ENCODE measurements at regions not wholly inside any gene's neighbourhood (a gene's known extent, or its start where the extent isn't known, plus 50 kb on each side); places are given as distances from the start of the nearest gene placed in this dataset.

GRCh38 chr3:160143482-160143881 is 81.7 kb upstream of the C3orf80 start:
- no peak for DNase-seq (ENCODE audit: extremely low spot score)
- TF ChIP-seq, protein P1, sequence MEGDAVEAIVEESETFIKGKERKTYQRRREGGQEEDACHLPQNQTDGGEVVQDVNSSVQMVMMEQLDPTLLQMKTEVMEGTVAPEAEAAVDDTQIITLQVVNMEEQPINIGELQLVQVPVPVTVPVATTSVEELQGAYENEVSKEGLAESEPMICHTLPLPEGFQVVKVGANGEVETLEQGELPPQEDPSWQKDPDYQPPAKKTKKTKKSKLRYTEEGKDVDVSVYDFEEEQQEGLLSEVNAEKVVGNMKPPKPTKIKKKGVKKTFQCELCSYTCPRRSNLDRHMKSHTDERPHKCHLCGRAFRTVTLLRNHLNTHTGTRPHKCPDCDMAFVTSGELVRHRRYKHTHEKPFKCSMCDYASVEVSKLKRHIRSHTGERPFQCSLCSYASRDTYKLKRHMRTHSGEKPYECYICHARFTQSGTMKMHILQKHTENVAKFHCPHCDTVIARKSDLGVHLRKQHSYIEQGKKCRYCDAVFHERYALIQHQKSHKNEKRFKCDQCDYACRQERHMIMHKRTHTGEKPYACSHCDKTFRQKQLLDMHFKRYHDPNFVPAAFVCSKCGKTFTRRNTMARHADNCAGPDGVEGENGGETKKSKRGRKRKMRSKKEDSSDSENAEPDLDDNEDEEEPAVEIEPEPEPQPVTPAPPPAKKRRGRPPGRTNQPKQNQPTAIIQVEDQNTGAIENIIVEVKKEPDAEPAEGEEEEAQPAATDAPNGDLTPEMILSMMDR (IDR thresholded peaks at IDR 0.05; ENCODE audit: control extremely low read depth, extremely low read depth, low read depth, missing control alignments), result no peak
- ChIA-PET POLR2A (no interaction called here), CTCF (no interaction called here)

GRCh38 chr3:160150066-160150465 is 75.2 kb upstream of the C3orf80 start:
- TF ChIP-seq, protein P1 (IDR thresholded peaks at IDR 0.05; ENCODE audit: control extremely low read depth, extremely low read depth, low read depth, missing control alignments), result no peak
- DNase-seq (ENCODE audit: extremely low spot score), result no peak
- CTCF ChIA-PET, result interaction anchor here (1.1 to 1.8 kb wide), 4 partner anchors 22 to 265 kb away, joined by 3 to 5 read pairs (median 4); no protein-coding TSS in a partner anchor
- POLR2A ChIA-PET, result no interaction called here

- ChIA-PET POLR2A (no interaction called here), CTCF (interaction anchor here (1.3 to 1.8 kb wide), 2 partner anchors 35 to 266 kb away, joined by 4 to 5 read pairs; no protein-coding TSS in a partner anchor)
- TF ChIP-seq, protein P1 (IDR thresholded peaks at IDR 0.05; ENCODE audit: control extremely low read depth, extremely low read depth, low read depth, missing control alignments), result no peak
- DNase-seq (ENCODE audit: extremely low spot score), result no peak
These were observed 74.7 kb upstream of the C3orf80 start for GRCh38 chr3:160150525-160150924.

- TF ChIP-seq, protein P1 (IDR thresholded peaks at IDR 0.05; ENCODE audit: control extremely low read depth, extremely low read depth, low read depth, missing control alignments), result no peak
- CTCF ChIA-PET, result interaction anchor here (2.2 kb wide), 1 partner anchor 10 kb away, joined by 10 read pairs; no protein-coding TSS in a partner anchor
- no peak for DNase-seq (ENCODE audit: extremely low spot score)
- POLR2A ChIA-PET, result no interaction called here
These were observed 72.6 kb upstream of the C3orf80 start for GRCh38 chr3:160152638-160153037.

GRCh38 chr3:160154033-160154432 is 71.2 kb upstream of the C3orf80 start:
- CTCF ChIA-PET, result interaction anchor here (0.9 to 2.2 kb wide), 4 partner anchors 9 to 266 kb away, joined by 3 to 10 read pairs (median 3); no protein-coding TSS in a partner anchor
- POLR2A ChIA-PET, result no interaction called here

DNA sequence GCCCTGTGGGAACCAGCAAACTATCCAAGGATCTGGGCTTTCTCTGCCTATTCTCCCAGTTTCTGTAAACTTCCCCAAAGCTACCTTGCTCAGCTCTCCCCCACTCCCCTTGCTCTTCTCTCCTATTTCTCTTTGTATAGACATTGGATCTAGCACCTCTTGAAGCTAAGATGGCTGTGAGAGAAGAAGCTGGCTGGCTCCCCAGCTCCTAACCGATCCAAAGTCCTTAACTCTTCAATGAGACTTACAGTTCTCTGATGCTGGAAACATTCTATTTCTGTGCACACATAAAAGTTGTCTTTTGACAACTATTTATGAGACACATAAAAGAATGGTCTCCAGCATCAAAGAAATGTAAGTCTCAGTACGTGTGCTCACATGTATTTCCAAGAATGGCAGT is 70.6 kb upstream of the C3orf80 start:
- POLR2A ChIA-PET, result no interaction called here
- TF ChIP-seq, protein P1 (IDR thresholded peaks at IDR 0.05; ENCODE audit: control extremely low read depth, extremely low read depth, low read depth, missing control alignments), result no peak
- CTCF ChIA-PET, result interaction anchor here (0.9 to 2.2 kb wide), 4 partner anchors 8 to 267 kb away, joined by 3 to 10 read pairs (median 3); no protein-coding TSS in a partner anchor
- DNase-seq (ENCODE audit: extremely low spot score), result no peak

More at GRCh38 chr3:160154033-160154432, 71.2 kb upstream of the C3orf80 start:
- no peak for DNase-seq (ENCODE audit: extremely low spot score)
- TF ChIP-seq, protein P1 (IDR thresholded peaks at IDR 0.05; ENCODE audit: control extremely low read depth, extremely low read depth, low read depth, missing control alignments), result no peak
